Glutamatergic neuron (in vitro differentiated cells): ENCODE measurements at regions not wholly inside any gene's neighbourhood (a gene's known extent, or its start where the extent isn't known, plus 50 kb on each side); places are given as distances from the start of the nearest gene placed in this dataset.
"Not testable (repeated sequence)": the region's sequence is repeated elsewhere in the genome, so short reads cannot be mapped to it uniquely, and the experiment has no call there.

Source experiments
- DNase-seq: peaks from one replicate; pipeline ENCODE4 v3.0.0; 2022
- H3K27ac Mint-ChIP-seq: one replicate; pipeline ENCODE4 v1.8.0; 2020; ENCODE audit warnings: mild to moderate bottlenecking, mixed read lengths, inconsistent platforms; ENCODE audit not compliant: unreplicated experiment
- H3K27me3 Mint-ChIP-seq: one replicate; pipeline ENCODE4 v1.8.0; 2020; ENCODE audit warnings: mild to moderate bottlenecking, moderate library complexity, mixed read lengths, inconsistent platforms; ENCODE audit not compliant: unreplicated experiment
- H3K36me3 Mint-ChIP-seq: one replicate; pipeline ENCODE4 v1.8.0; 2020; ENCODE audit warnings: mild to moderate bottlenecking, mixed read lengths, inconsistent platforms; ENCODE audit not compliant: unreplicated experiment
- H3K4me1 Mint-ChIP-seq: one replicate; pipeline ENCODE4 v1.8.0; 2020; ENCODE audit warnings: mild to moderate bottlenecking, low read depth, mixed read lengths, inconsistent platforms; ENCODE audit not compliant: unreplicated experiment
- H3K4me3 Mint-ChIP-seq: one replicate; pipeline ENCODE4 v1.8.0; 2020; ENCODE audit warnings: mild to moderate bottlenecking, mixed read lengths, inconsistent platforms; ENCODE audit not compliant: unreplicated experiment
- H3K9me3 Mint-ChIP-seq: one replicate; pipeline ENCODE4 v1.8.0; 2020; ENCODE audit warnings: mild to moderate bottlenecking, moderate library complexity, mixed read lengths, inconsistent platforms; ENCODE audit not compliant: unreplicated experiment
- TF ChIP-seq, protein P1 (sequence below): fragments of 200-600 bp; sonication (generic); IDR thresholded peaks from one replicate; pipeline ENCODE4 v1.5.0; 2021; ENCODE audit not compliant: partially characterized antibody, unreplicated experiment

DNA sequence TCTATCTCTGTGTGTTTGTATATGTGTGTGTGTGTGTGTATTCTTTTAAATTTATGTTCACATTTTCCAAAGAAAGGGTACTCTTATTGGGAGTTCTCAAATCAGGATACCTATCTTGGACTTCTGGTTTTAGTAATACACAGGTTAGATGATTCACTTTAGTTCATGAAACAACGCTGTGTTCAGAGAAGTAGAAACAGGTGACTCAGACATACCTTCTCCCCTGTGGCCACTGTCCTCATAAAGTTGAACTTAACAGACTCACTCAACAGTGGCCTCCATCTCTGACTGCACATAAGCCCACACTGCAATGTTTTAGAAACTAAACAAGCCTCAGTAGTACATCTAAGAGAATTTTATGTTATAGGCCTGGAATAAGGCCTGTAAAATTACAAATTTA is 566.6 kb upstream of the VRK2 start:
- TF ChIP-seq, protein P1, sequence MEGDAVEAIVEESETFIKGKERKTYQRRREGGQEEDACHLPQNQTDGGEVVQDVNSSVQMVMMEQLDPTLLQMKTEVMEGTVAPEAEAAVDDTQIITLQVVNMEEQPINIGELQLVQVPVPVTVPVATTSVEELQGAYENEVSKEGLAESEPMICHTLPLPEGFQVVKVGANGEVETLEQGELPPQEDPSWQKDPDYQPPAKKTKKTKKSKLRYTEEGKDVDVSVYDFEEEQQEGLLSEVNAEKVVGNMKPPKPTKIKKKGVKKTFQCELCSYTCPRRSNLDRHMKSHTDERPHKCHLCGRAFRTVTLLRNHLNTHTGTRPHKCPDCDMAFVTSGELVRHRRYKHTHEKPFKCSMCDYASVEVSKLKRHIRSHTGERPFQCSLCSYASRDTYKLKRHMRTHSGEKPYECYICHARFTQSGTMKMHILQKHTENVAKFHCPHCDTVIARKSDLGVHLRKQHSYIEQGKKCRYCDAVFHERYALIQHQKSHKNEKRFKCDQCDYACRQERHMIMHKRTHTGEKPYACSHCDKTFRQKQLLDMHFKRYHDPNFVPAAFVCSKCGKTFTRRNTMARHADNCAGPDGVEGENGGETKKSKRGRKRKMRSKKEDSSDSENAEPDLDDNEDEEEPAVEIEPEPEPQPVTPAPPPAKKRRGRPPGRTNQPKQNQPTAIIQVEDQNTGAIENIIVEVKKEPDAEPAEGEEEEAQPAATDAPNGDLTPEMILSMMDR, result no peak

DNA sequence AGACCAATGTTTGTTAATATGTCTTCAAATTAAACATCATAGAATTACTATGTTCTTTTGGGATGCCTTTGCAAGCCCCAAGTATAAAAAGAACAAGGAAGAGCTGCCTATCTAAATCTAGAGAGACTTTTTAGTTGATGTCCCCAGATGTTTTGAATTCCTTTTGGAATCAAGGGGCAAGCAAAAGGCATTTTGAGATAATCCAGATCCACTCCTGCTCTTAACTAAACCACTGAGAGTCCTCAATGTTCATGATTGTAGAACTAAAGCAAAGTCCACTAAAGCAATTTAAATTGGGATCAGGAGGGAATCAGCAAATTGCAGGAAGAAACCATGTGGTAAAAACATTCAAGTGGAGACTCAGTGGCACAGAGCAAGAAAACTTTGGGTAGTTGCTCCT is 558.5 kb upstream of the VRK2 start:
- H3K36me3 Mint-ChIP-seq, result no peaks in the 10 kb centered on the region
- no peaks in the 10 kb centered on the region for H3K27me3 Mint-ChIP-seq
- no peak for DNase-seq
- no peak overlapping the region for H3K4me3 Mint-ChIP-seq
- peaks cover 2% of the 10 kb centered on the region for H3K9me3 Mint-ChIP-seq
- TF ChIP-seq, protein P1, result no peak
- H3K4me1 Mint-ChIP-seq, result no peaks in the 10 kb centered on the region
- H3K27ac Mint-ChIP-seq, result no peak overlapping the region

More for the DNA sequence above, 566.6 kb upstream of the VRK2 start:
- no peak for DNase-seq
- Mint-ChIP-seq H3K36me3 (no peaks in the 10 kb centered on the region), H3K27ac (no peak overlapping the region), H3K27me3 (no peaks in the 10 kb centered on the region), H3K4me3 (no peak overlapping the region), H3K9me3 (no peaks in the 10 kb centered on the region), H3K4me1 (no peaks in the 10 kb centered on the region)

DNA sequence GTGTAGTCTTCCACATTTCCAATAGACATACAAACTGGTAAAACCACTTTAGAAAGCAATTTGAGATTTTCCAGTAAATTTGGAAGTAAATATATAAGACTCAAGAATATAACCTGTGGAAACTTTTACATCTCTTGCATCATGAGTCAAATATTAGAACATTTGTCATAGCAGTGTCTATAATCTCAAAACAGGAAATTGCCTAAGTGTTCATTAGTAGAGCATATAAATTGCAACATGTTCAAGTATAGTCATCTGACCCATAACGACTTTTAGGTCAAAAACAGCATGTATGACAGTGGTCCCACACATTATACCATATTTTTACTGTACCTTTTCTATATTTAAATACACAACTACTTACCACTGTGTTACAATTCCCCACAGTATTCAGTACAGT is 555.9 kb upstream of the VRK2 start:
- Mint-ChIP-seq H3K4me3 (no peak overlapping the region), H3K27ac (no peak overlapping the region), H3K4me1 (no peaks in the 10 kb centered on the region), H3K9me3 (peaks cover 3% of the 10 kb centered on the region), H3K36me3 (peaks cover 8% of the 10 kb centered on the region), H3K27me3 (no peaks in the 10 kb centered on the region)
- no peak for DNase-seq
- TF ChIP-seq, protein P1, result no peak

DNA sequence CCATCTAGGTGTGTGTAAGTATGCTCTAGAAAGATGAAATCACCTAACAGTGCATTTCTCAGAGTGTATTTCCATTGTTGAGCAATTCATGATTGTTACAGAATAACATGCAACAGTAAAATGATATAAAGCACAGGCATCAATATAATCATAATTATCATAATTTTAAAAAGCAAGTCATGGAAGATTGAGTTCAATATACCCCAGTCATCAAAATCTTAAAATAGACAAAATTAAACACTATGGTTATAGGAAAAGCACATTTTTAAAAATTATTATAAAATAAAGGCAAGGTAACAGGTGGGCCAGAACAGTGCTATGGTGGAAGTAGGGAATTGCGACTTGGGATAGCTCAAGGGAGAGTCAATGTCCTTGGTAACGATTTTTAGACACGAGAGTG is 555.4 kb upstream of the VRK2 start:
- TF ChIP-seq, protein P1, result no peak
- Mint-ChIP-seq H3K36me3 (peaks cover 8% of the 10 kb centered on the region), H3K4me1 (no peaks in the 10 kb centered on the region)

DNA sequence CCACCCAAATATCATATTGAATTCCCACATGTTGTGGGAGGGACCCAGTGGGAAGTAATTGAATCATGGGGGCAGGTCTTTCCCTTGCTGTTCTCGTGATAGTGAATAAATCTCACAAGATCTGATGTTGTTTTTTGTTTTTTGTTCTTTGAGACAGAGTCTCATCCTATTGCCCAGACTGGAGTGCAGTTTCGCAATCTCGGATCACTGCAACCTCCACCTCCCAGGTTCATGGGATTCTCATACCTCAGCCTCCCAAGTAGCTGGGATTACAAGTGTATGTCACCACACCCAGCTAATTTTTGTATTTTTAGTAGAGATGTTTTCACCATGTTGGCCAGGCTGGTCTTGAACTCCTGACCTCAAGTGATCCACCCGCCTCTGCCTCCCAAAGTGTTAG is 552.6 kb upstream of the VRK2 start:
- H3K36me3 Mint-ChIP-seq, H3K4me3 Mint-ChIP-seq, H3K4me1 Mint-ChIP-seq, DNase-seq, H3K9me3 Mint-ChIP-seq, H3K27ac Mint-ChIP-seq, H3K27me3 Mint-ChIP-seq: not testable (repeated sequence)

More for the DNA sequence above, 555.4 kb upstream of the VRK2 start:
- no peak overlapping the region for H3K4me3 Mint-ChIP-seq
- no peak overlapping the region for H3K27ac Mint-ChIP-seq
- DNase-seq, result no peak
- no peaks in the 10 kb centered on the region for H3K27me3 Mint-ChIP-seq
- peaks cover 3% of the 10 kb centered on the region for H3K9me3 Mint-ChIP-seq
